Stimulated activated CD4-positive, alpha-beta T cell treated with anti-CD3 and anti-CD28 coated beads, Interleukin-12 subunit alpha, Interleukin-12 subunit beta, amount 100 ng/mL, for 48 hours (primary cell): ENCODE measurements at regions not wholly inside any gene's neighbourhood (a gene's known extent, or its start where the extent isn't known, plus 50 kb on each side); places are given as distances from the start of the nearest gene placed in this dataset.

Experiments
- DNase-seq, 3 donors: peaks; one replicate each; pipeline ENCODE4 v3.0.0-alpha.2; 2020; ENCODE audit warnings: low read depth in 2 of 3, low spot score in 1 of 3

DNA sequence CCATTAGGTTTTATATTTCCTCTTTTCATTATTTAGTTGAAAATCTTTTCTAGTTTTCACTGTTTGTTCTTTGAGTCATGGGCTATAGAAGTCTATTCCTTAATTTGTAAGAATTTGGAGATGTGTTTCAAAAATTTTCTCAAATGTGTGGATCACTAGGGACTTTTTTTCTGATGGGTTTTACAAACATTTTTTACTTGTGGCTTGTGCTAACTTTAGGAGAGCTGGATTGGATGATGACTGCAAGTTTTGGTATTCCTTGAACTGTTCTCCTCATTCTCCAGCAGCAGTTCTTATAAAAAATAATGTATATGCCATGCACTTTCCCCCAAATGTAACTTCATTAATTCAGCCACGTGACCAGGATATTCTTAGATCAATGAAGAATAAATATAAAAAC is 94.7 kb upstream of the CWC22 start:
- DNase-seq = no peak

DNA sequence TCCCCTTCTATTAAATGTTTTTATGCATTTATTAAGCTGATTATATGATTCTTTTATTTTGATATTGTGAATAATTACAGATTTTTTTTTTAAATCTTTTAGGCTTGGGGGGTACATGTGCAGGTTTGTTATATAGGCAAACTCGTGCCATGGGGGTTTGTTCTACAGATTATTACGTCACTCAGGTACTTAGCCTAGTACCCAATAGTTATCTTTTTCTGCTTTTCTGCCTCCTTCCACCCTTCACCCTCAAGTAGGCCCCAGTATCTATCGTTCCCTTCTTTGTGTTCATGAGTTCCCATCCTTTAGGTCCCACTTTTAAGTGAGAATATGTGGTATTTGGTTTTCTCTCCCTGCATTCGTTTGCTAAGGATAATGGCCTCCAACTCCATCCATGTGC is 92.2 kb upstream of the CWC22 start:
- DNase-seq = no peak

DNA sequence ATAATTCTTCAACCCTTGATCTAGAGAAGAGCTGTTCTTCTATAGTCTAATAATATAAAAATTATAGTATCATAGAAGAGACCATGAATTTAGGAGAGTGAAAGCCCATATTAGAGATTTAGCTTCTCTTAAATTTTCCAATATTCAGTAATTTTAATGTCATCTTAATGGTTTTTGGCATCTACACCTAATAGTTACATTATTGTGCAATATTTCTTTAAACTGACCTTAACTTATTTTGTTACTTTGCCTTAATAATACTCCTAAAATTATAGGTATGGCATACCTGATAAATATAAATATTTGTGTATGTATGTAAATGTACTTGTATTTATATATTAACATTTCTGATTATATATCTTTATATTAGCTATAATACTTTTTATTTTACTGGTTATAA is 78.0 kb upstream of the CWC22 start:
- DNase-seq = no peak

DNA sequence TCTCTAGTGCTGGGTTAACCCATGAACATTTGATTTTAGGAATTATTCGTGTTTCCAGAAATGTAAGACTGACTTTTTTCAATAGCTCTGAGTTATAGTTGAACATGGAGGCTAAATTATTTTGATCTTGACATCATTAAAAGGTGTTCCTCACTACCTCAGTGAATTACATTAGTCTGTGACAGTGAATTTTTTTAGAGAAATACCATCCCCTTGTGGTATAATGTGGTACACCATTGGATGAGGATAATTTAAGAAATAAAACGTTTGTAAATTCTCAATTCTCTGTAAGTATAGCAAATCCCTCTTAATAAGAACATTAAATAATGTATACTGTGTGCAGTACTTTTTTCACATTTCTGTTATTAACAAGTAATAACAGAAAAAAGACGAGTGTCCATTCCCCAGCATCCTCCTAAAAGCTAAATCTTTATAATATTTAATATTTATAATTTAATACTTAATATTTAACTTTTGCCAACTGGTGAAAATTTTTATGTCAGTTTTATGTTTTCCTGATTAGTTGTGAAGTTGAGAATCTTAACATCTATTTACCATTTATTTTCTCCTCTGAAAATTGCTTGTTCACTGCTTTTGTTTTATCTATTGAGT is 70.3 kb upstream of the CWC22 start:
- DNase-seq = no peak

DNA sequence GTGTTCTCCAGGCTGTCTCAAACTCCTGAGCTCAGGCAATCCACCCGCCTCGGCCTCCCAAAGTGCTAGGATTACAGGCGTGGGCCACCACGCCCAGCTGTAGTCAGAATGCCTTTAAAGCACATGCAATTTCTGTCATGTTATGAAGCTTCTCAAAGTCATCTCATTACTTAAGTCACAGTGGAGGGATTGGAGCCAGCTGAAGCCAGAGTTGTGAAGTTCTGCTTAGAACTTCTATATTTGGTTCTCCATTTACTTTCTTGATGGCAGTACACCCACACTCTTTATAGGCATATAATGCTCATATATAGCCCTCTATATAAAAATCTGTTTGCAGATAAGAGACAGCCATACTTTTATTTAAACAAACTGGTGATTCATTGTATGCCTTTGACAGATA is 68.8 kb upstream of the CWC22 start:
- no peak for DNase-seq

DNA sequence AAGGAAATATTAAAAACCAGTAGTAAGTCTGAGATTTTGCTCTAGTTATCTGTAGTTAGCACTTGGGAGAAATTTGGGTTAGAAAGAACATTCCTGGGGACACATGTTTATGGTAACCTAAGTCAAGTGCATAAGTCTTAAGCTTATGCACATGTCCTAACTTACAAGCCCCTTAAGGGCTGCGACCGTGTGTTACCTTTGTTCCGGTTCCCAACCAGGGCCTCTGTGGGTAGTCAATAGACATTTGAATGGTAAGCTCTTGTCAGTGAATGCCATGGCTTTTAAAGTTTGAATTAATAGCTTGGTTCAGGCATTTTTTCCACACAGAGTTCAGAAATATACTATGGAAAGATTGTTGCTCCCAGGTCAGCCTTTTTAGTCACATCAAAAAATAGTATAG is 64.7 kb upstream of the CWC22 start:
- no peak for DNase-seq

DNA sequence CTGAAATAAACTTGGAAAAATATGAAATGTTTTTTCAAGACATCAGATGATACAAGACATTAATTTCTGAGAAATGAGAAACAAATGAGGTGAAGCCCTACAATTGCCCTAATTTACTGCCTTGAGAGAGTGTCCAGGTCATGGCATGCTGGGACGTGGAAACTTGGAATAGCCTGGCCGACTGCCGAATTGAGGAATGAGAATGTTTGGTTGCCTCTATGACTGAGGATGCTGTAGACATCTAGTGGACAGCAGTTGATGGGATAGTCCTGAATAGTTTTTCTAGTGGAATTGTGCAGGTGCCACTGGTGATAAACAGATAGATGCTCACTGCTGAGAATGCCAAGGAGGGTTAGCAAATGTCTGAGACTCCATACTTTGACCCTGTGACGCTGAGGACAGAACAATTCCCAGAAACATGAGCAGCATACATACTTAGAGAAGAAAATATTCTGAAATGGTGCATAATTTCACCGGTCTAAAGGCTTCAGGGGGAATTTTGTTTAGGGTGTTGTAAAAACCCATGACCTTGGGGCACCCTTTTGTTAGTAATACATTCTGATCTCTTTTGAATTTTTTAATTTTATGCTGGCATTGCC is 56.5 kb upstream of the CWC22 start:
- no peak for DNase-seq

DNA sequence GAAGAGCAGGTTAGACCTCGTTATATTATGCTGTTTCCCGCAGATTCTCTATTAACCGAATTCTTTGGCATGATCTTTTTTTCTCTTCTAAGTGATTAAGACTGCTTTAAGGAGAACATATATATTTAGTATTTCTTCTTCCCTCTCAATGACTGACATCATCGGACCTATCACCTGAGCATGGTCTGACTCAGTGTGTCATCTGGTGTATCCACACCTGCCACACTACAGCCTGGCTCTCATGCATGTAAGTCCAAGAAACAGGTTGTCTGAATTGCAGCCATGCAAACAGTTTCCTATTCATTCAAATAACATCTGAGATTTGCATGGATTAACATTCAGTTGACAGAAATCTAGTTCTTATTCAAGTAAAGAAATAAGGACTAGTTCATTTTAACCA is 55.1 kb upstream of the CWC22 start:
- DNase-seq = no peak

DNA sequence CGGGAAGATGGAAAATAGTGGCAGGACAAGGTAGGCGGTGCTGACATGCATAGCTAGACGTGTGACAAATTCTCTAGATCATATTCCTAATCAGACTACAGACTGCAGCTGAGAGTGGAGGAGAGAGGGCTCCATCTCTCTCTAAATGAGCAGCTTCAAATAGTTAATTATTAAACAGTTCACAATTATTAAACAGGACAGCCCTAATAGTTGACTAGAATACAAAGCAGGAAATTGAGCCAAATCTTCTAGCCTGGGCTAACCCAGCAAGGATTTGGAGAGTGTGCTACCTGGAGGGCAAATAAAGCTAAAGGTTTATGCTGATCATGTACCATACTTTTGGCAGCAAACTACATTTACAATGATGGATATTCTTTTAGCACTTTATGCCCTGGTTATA is 54.4 kb upstream of the CWC22 start:
- no peak for DNase-seq

DNA sequence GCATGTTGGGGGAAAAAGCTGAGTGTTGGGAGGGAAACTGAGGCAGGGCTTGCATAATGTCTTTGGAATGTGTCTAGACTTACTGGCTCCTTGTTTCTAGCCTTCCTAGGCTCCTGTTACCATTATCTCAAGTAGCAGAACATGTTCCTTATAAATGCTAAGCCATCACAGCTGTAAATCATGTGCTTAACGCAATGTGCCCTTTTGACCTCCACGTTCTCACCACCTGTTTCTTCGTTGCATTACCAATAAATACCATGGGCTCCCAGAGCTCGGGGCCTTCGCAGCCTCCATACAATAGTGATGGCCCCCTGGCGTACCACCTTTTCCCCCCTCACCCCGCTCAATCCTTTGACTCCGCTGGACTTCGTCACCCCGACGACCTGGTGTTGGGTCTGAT is 54.0 kb upstream of the CWC22 start:
- DNase-seq = no peak

DNA sequence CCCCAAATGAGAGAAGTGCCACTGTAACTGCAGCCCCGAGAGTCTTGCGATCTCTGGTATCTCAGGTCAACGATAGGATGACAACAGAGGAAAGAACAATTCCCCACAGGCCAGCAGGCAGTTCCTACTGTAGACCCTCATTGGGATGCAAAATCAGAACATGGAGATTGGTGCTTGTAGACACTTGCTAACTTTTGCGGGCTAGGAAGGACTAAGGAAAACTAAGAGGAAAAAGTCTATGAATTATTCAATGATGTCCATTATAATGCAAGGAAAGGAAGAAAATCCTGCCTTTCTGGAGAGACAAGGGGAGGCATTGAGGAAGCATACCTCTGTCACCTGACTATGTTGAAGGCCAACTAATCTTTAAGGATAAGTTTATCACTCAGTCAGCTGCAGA is 51.9 kb upstream of the CWC22 start:
- no peak for DNase-seq

DNA sequence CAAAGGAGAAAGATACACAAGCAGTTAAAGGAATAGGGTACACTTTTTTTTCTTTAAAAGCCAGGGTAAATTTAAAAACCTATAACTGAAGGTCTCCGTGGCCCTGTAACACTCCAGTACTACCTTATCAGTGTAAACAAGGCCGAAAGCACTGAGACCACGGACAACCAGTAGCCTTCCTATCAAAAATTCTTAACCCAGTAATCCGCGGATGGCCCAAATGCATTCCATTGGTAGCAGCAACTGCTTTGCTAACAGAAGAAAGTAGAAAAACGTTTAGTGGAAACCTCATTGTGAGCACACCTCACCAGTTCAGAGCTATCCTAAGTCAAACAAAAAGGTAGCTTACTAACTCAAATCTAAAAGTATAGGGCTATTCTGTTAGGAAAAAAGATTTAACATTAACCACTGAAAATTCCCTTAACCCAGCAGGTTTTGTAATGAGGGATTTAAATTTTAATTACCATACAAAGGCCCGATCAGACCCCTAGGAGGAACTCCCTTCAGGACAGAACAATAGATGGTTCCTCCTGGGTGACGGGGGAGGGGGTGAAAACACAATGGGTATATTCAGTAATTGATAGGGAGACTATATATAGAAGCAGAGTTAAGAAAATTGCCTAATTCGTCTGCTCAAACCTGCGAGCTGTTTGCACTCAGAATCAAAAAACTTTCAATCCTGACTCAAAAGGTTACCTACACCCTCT is 50.8 kb upstream of the CWC22 start:
- DNase-seq = no peak
